GM20000 (cell line): ENCODE measurements at regions not wholly inside any gene's neighbourhood (a gene's known extent, or its start where the extent isn't known, plus 50 kb on each side); places are given as distances from the start of the nearest gene placed in this dataset.

Experiments
- DNase-seq: peaks from one replicate; pipeline ENCODE4 v3.0.0; 2012; ENCODE audit warnings: low spot score
- CTCF ChIP-seq: IDR thresholded peaks from 2 replicates; pipeline ENCODE4 v1.5.1; 2012; ENCODE audit warnings: mild to moderate bottlenecking, control low read depth; ENCODE audit errors: extremely low read depth, missing control alignments

GRCh38 chr2:60096556-60096955 lies 456.9 kb downstream of the BCL11A start:
- DNase-seq = no peak
- TF ChIP-seq CTCF = no peak

- DNase-seq = no peak
- TF ChIP-seq CTCF = no peak
Observed at GRCh38 chr2:60095903-60096302, 457.6 kb downstream of the BCL11A start.

- no peak for TF ChIP-seq CTCF
- DNase-seq = no peak
Observed at GRCh38 chr2:60095202-60095815, 458.1 kb downstream of the BCL11A start.

- TF ChIP-seq CTCF = no peak
- DNase-seq = no peak
Observed at GRCh38 chr2:60094450-60094929, 459.0 kb downstream of the BCL11A start.

- DNase-seq = no peak
- no peak for TF ChIP-seq CTCF
Observed at GRCh38 chr2:60092781-60093180, 460.7 kb downstream of the BCL11A start.

- no peak for DNase-seq
- no peak for TF ChIP-seq CTCF
Observed at GRCh38 chr2:60091894-60092293, 461.6 kb downstream of the BCL11A start.

GRCh38 chr2:60091266-60091665 lies 462.2 kb downstream of the BCL11A start:
- DNase-seq = no peak
- no peak for TF ChIP-seq CTCF
